Middle frontal gyrus (tissue), 1 donor: ENCODE measurements at regions not wholly inside any gene's neighbourhood (a gene's known extent, or its start where the extent isn't known, plus 50 kb on each side); places are given as distances from the start of the nearest gene placed in this dataset.

Experiments
- DNase-seq: peaks from one replicate; pipeline ENCODE4 v3.0.0-alpha.2; 2015; ENCODE audit warnings: low spot score; ENCODE audit errors: extremely low spot score

GRCh38 chr1:199096591-199096990 lies 457.8 kb downstream of the PTPRC start:
- DNase-seq: no peak

- DNase-seq: no peak
Measured at GRCh38 chr1:199098468-199098867, 459.6 kb downstream of the PTPRC start.

DNA sequence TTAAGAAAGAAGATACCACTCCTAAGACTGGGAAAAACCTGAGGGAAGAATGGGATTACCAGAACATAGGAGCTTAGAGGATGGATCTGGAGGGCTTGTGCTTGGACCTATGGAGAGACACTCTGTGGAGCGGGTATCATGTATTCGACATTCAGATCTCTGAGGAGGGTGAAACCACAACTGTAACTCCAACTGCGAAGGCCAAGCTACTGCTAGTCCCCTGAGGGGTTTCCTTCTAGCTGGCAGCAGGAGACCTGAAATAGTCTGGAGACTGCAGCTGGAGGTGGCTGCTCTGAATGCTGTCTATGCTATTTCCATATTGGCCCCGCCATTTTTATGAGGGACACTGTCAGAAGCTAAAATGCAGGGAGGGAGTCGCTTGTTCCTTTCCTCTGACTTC lies 462.3 kb downstream of the PTPRC start:
- no peak for DNase-seq

DNA sequence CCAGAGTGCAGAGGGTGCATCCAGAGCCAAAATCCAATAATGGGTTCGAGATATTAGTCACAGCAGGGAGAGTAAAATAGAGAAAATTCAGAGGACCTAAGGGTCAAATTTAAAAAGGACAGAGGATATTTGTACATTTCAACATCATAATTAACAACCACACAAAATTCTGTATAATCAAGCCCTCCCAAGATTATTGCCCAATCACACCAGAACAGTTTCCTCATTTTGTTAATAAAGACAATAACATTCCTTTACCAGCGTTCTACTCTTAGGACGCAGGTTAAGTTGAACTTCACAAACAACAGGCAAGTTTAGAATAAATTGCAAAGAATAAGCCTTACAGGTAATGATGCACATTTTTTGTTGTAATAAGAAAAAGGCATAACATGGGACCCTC lies 462.8 kb downstream of the PTPRC start:
- DNase-seq: no peak

DNA sequence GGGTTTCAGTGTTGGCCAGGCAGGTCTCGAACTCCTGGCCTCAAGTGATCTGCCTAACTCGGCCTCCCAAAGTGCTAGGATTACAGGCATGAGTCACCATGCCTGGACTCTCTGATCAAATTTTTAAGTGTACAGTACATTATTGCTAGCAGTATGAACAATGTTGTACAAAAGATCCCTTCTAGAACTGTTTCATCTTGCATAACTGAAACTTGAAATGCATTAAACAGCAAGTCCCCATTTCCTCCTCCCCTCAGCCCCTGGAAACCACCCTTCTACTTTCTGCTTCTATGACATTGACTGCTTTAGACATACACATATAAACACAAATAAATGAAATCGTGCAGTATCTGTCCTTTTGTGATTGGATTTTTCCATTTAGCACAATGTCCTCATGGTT lies 463.4 kb downstream of the PTPRC start:
- no peak for DNase-seq

- no peak for DNase-seq
Measured at GRCh38 chr1:199109160-199109559, 470.3 kb downstream of the PTPRC start.

DNA sequence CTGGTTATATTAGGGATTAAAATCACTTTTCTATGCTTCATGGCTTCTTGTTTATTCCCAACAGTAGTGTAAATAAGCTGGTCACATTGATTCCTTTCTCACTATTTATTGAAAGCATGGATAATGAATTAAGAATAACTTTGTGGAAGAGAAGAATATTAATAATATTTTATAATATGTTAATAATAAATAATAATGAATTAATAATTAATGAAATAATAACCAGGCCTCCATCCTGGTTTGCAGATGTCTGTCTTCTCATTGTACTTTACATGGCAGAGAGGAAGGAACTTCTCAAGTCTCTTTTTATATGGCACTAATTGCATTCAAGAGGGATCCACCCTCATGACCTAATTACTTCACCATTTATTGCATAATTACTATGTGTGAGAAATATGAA lies 473.5 kb downstream of the PTPRC start:
- no peak for DNase-seq

DNA sequence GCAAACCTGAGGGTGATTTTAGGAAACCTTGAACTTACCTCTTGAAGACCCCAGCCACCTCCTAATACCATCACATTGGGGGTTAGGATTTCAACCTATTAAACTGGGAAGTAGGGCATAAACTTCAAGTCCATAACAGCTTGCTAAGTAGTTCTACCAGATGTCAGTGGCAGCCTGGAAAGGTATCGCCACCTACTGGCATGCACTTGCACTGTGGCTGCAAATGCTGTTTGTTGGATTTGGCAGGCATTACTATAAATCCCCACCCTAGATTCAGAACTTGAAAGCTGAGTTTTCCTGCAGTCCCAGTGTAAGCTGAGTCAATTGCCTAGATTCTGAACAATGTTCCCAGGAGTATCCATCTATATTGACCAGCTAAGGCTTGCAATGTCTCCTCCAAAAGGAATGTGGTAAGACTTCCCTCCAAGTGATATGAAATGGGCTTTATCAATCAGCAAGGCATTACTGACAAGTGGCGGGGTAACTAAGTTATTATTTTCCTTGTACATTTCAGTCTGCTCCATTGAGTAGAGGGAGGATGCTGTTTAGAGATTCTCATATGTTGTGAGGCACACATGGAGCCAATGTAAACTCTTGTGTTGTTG lies 474.5 kb downstream of the PTPRC start:
- DNase-seq: no peak

- no peak for DNase-seq
Measured at GRCh38 chr1:199116488-199116887, 477.6 kb downstream of the PTPRC start.

- DNase-seq: no peak
Measured at GRCh38 chr1:199121047-199121446, 482.2 kb downstream of the PTPRC start.

DNA sequence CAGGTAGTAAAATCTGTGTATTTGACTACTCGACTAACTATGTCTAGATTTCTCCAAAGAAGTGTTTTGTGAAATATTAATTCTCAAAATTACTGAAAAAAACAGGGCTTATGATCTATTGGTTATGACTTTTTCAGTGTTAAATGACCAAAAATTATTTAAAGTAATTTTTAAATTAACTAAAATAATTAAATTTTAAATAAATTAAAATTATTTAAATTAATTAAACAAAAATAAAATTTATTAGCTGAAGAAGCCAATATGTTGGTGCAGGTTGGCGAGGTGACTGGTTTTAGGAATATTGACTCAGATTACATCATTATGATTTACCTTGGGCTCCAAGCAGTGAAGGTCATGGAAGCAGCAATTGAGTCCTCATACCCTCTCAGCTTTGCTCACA lies 483.2 kb downstream of the PTPRC start:
- DNase-seq: no peak

DNA sequence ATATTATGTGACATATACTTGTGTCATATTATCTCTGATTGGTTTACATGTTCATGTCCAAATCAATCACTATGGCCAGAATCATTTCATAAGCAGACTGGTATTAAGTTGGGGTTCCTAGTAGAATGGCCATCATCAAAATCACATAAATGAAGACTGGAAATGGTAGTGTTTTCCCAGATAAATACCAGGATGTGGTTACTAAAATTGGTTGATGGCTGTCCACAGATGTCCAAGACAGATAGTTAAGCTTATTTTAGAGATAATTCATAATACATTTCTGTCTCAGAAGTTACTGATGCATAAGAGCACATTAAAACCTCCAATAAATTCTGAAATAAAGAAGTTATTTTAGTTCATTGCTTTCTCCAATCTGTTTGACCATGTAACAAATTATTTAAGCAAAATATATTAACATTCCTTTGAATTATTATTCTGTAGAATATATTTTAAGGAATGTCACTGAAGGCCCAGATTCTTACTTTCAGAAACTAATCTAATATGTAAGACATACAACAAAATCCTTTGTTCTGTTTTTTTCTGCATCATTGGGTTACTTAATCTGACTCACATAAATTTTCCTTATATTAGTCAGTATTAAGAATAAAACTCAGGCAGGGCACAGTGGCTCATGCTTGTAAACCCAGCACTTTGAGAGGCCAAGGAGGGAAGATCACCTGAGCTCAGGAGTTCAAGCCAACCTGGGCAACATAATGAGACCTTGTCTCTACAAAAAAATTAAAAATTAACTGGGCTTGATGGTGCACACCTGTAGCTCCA lies 483.9 kb downstream of the PTPRC start:
- DNase-seq: no peak

GRCh38 chr1:199123615-199124014 lies 484.8 kb downstream of the PTPRC start:
- DNase-seq: no peak

- DNase-seq: no peak
Measured at GRCh38 chr1:199124351-199124750, 485.5 kb downstream of the PTPRC start.

GRCh38 chr1:199129247-199129646 lies 490.4 kb downstream of the PTPRC start:
- no peak for DNase-seq

DNA sequence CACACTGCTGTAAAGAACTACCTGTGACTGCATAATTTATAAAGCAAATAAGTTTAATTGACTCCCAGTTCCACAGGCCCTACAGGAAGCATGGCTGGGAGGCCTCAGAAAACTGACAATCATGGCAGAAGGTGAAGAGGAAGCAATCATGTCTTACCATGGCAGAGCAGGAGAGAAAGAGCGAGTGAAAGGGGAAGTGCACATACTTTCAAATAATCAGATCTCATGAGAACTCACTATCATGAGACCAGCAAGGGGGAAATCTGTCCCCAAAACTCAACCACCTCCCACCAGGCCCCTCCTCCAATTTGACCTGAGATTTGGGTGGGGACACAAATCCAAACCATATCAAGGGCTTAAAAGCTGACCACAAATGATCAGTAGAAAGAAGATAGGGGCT lies 493.2 kb downstream of the PTPRC start:
- no peak for DNase-seq

DNA sequence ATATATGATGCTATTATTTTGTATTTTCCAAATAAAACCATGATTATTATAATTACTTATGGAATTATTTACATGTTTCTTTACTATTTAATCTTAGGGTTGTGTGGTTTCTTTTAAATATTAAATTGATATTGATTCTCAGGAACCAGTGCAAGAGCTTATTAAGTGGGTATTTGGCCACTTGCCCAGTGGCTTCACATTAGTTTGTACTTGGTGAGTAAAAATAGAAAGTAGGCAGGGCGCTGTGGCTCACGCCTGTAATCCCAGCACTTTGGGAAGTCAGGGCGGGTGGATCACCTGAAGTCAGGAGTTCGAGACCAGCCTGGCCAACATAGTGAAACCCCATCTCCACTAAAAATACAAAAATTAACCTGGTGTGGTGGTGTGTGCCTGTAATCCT lies 497.1 kb downstream of the PTPRC start:
- DNase-seq: no peak

GRCh38 chr1:199138061-199138460 lies 499.2 kb downstream of the PTPRC start:
- DNase-seq: no peak

GRCh38 chr1:199149591-199149990 lies 510.8 kb downstream of the PTPRC start:
- no peak for DNase-seq

- no peak for DNase-seq
Measured at GRCh38 chr1:199150756-199151155, 511.9 kb downstream of the PTPRC start.

GRCh38 chr1:199151634-199152425 lies 513.0 kb downstream of the PTPRC start:
- no peak for DNase-seq

- DNase-seq: no peak
Measured at GRCh38 chr1:199152676-199153075, 513.8 kb downstream of the PTPRC start.
